ENCODE measurements at regions not wholly inside any gene's neighbourhood (a gene's known extent, or its start where the extent isn't known, plus 50 kb on each side); places are given as distances from the start of the nearest gene placed in this dataset.

DNA sequence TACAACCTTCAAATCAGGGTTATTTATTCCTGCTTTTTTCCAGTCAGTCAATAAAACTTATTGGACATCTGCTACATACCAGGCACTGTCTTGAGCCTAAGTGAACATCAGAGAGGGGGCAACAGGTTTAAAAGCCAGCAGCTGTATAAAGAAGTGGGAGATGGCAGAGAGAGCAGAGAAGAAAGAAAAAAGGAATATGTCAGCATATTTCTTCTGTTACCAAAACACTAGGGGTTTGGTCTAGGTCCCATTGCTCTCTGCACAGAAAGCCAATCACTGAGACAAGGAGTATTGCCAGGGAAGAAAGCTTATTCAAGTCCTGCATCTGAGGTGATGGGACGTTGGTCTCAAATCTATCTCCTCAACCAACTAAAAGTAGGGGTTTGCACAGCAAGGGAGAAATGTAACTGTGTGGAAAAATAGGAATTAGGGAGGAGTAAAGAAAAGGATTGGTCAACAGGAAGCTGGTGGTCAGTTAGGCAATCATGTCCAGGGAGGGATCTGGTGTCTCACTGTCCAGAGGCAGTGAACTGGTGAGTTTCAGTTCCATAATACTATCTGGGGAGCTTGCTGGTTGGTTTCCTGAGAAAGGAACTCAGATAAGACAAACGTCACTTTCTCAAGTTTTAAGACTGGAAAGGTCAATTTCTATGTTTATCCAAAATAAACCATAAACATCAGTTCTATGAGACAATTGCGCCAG is 107.5 kb downstream of the PHLDA1 start:
- H3K36me3 ChIP-seq, result no peaks in the 10 kb centered on the region
- H3K9me3 ChIP-seq, result peaks cover 0 to 20% (median 3%) of the 10 kb centered on the region in 4 donors
- 88 to 90% methylated on average over 3 of the region's 3 CpGs for WGBS, 2 donors
- no peak overlapping the region for H3K4me3 ChIP-seq
- H3K4me1 ChIP-seq, result no peaks in the 10 kb centered on the region
- DNase-seq (ENCODE audit: low spot score in 2 of 2), result no peak
- no peak overlapping the region for H3K27ac ChIP-seq
- H3K27me3 ChIP-seq, result no peaks in the 10 kb centered on the region
- TF ChIP-seq, protein P1, sequence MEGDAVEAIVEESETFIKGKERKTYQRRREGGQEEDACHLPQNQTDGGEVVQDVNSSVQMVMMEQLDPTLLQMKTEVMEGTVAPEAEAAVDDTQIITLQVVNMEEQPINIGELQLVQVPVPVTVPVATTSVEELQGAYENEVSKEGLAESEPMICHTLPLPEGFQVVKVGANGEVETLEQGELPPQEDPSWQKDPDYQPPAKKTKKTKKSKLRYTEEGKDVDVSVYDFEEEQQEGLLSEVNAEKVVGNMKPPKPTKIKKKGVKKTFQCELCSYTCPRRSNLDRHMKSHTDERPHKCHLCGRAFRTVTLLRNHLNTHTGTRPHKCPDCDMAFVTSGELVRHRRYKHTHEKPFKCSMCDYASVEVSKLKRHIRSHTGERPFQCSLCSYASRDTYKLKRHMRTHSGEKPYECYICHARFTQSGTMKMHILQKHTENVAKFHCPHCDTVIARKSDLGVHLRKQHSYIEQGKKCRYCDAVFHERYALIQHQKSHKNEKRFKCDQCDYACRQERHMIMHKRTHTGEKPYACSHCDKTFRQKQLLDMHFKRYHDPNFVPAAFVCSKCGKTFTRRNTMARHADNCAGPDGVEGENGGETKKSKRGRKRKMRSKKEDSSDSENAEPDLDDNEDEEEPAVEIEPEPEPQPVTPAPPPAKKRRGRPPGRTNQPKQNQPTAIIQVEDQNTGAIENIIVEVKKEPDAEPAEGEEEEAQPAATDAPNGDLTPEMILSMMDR (IDR thresholded peaks at IDR 0.05), result no peak

DNA sequence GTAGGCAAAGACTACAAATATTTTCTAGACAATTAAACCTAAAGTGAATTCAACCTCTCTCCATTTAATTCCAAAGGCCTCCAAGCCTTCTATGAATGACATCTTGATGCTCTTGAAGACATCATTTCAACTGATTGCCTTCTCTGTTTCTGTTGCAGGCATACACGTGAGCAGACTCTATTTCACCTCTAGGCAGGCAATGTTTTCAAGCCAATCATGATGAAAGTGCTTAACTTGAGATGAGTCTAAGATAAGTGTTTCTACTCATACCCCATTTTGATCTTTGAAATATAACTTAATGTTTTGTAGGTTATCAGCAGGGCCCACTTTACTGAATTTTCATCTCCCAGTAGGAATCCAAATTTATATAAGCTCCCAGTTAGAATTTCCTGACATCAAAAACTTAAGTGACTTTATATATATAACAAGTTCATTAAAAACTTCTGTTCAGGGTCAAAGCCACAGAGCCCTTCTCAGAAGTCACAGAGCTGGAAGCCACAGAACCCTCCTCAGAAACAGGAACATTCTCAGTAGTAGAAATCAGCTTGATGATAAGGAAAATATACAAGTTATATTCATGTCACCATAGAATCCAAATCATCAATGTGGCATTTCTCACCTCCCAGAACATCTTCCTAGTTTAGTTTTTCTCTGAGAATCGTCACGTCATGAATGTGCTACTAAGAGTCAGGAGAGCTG is 108.5 kb downstream of the PHLDA1 start:
- DNase-seq (ENCODE audit: low spot score in 2 of 2), result no peak
- no peak overlapping the region for H3K27ac ChIP-seq
- no peaks in the 10 kb centered on the region for H3K4me1 ChIP-seq
- 88 to 94% methylated on average over 3 of the region's 3 CpGs for WGBS, 2 donors
- H3K36me3 ChIP-seq, result no peaks in the 10 kb centered on the region
- no peaks in the 10 kb centered on the region for H3K27me3 ChIP-seq
- TF ChIP-seq POLR2A (IDR thresholded peaks at IDR 0.05), result no peak
- no peak for TF ChIP-seq EP300 (IDR thresholded peaks at IDR 0.05)
- H3K9me3 ChIP-seq, result peaks cover 0 to 20% (median 3%) of the 10 kb centered on the region in 4 donors
- no peak overlapping the region for H3K4me3 ChIP-seq

DNA sequence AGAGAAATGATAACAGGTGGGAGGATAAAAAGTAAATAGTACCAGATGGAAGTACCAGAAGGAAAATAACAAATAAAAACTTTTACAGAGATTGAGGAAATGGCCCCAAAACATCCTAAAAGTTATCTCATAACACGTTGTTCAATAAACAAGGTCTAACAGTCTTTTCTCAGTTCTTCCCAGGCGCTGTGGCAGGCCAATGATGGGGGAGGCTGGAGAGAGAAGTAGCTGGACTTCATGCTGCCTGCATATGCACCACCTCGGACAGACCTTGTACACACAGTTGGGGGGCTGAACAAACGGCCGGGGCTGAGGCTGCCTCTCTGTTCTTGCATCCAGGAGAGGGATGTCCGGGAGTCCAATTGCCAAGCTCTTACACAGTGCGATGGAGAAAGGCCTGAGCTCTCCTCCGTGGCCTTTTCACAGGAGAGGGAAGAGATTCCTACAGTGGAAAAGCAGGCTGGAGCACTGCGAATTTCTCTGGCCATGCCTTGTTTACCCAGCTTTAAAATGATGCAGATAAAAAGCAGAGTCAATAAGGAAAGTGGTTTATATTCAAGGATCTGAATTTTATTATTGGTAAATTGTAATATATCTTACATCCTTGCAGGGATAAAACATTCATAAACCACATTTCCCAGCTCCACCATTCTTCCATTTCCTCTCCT is 109.8 kb downstream of the PHLDA1 start:
- Histone ChIP-seq H3K9me3 (peaks cover 0 to 20% (median 3%) of the 10 kb centered on the region in 4 donors), H3K36me3 (no peaks in the 10 kb centered on the region), H3K4me3 (no peak overlapping the region), H3K4me1 (no peaks in the 10 kb centered on the region), H3K27ac (no peak overlapping the region), H3K27me3 (no peaks in the 10 kb centered on the region)
- 62 to 63% methylated on average over 9 of the region's 9 CpGs for WGBS, 2 donors
- no peak for DNase-seq (ENCODE audit: low spot score in 2 of 2)
- TF ChIP-seq POLR2A (IDR thresholded peaks at IDR 0.05) (no peak), EP300 (IDR thresholded peaks at IDR 0.05) (no peak)
- TF ChIP-seq, protein P1 (IDR thresholded peaks at IDR 0.05), result no peak

DNA sequence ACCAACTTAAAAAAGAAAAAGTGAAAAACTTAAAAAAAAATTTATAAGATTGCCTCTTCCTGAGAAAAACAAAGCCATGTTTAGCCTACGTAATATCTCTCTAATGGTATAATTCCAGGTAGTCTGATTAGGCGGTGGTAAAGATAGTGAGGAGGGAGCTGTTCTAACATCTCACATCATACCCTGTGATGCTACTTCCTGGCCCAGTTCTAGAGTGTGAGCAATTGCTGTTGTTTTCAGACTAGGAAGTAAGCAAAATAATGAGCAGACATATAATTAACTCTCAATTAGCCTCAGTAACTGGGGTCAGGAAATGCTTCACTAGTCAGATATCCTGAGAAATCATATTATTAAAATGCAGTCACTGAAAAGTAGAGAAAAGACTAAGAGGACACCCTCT is 113.9 kb downstream of the PHLDA1 start:
- Histone ChIP-seq H3K36me3 (no peaks in the 10 kb centered on the region), H3K4me1 (no peaks in the 10 kb centered on the region), H3K4me3 (no peak overlapping the region), H3K9me3 (no peaks in the 10 kb centered on the region), H3K27ac (no peak overlapping the region), H3K27me3 (no peaks in the 10 kb centered on the region)
- no peak for DNase-seq (ENCODE audit: low spot score in 2 of 2)
- TF ChIP-seq, protein P1 (IDR thresholded peaks at IDR 0.05), result no peak
- TF ChIP-seq POLR2A (IDR thresholded peaks at IDR 0.05), result no peak
- no peak for TF ChIP-seq EP300 (IDR thresholded peaks at IDR 0.05)
- WGBS, 2 donors, result 96% methylated on average over 2 of the region's 2 CpGs

DNA sequence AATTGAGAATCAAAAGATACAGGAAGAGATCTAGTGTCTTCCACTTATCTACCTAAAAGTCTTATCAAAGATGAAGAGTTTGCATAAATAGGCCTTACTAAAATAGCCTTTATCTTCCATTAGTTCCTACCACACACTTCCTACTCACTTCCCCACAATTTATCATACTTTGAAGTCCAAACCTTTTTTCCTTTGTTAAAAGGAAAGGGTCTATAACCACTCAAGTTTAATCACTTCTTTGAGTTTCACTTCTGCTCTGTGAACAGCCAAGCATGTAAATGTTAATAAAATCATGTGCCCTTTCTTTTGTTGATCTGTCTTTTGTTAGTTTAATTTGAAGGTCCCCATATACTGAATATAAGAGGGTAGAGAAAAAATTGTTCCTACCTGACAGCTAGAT is 114.5 kb downstream of the PHLDA1 start:
- TF ChIP-seq EP300 (IDR thresholded peaks at IDR 0.05) (no peak), POLR2A (IDR thresholded peaks at IDR 0.05) (no peak)
- TF ChIP-seq, protein P1 (IDR thresholded peaks at IDR 0.05), result no peak
- H3K4me3 ChIP-seq, result no peak overlapping the region
- H3K27ac ChIP-seq, result no peak overlapping the region
- H3K9me3 ChIP-seq, result no peaks in the 10 kb centered on the region
- no peaks in the 10 kb centered on the region for H3K27me3 ChIP-seq
- H3K36me3 ChIP-seq, result no peaks in the 10 kb centered on the region
- no peaks in the 10 kb centered on the region for H3K4me1 ChIP-seq
- DNase-seq (ENCODE audit: low spot score in 2 of 2), result no peak
